ENCODE measurements at regions not wholly inside any gene's neighbourhood (a gene's known extent, or its start where the extent isn't known, plus 50 kb on each side); places are given as distances from the start of the nearest gene placed in this dataset.
"Not testable (repeated sequence)": the region's sequence is repeated elsewhere in the genome, so short reads cannot be mapped to it uniquely, and the experiment has no call there.

DNA sequence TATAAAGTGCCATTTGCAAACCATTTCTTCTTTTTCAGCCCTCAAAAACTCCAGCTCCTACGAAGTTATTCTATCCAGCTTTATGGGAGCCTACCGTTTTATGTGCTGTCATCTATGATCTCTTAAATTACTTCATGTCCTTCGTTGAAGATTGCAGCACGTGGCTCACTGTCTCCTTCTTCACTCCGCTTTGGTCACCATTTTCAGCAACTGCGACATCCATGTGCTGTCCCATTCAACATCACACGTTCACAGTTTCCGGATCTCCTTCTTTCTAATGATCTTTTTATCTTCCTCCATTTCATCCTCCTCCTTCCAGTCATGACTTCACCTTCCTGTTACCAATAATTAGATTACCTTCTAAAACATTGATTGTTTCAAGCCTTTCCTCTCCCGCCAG, 143.3 kb upstream of the KRAS start:
- TF ChIP-seq, protein P1, sequence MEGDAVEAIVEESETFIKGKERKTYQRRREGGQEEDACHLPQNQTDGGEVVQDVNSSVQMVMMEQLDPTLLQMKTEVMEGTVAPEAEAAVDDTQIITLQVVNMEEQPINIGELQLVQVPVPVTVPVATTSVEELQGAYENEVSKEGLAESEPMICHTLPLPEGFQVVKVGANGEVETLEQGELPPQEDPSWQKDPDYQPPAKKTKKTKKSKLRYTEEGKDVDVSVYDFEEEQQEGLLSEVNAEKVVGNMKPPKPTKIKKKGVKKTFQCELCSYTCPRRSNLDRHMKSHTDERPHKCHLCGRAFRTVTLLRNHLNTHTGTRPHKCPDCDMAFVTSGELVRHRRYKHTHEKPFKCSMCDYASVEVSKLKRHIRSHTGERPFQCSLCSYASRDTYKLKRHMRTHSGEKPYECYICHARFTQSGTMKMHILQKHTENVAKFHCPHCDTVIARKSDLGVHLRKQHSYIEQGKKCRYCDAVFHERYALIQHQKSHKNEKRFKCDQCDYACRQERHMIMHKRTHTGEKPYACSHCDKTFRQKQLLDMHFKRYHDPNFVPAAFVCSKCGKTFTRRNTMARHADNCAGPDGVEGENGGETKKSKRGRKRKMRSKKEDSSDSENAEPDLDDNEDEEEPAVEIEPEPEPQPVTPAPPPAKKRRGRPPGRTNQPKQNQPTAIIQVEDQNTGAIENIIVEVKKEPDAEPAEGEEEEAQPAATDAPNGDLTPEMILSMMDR (IDR thresholded peaks at IDR 0.05; ENCODE audit: partially characterized antibody, unreplicated experiment): no peak
- Mint-ChIP-seq H3K27ac (ENCODE audit: unreplicated experiment) (no peak overlapping the region), H3K4me1 (ENCODE audit: low read depth, unreplicated experiment) (no peaks in the 10 kb centered on the region), H3K4me3 (ENCODE audit: unreplicated experiment) (no peak overlapping the region), H3K36me3 (ENCODE audit: unreplicated experiment) (no peaks in the 10 kb centered on the region), H3K9me3 (ENCODE audit: unreplicated experiment) (peaks cover 1% of the 10 kb centered on the region), H3K27me3 (ENCODE audit: unreplicated experiment) (peaks cover 3% of the 10 kb centered on the region)
- no peak for DNase-seq

DNA sequence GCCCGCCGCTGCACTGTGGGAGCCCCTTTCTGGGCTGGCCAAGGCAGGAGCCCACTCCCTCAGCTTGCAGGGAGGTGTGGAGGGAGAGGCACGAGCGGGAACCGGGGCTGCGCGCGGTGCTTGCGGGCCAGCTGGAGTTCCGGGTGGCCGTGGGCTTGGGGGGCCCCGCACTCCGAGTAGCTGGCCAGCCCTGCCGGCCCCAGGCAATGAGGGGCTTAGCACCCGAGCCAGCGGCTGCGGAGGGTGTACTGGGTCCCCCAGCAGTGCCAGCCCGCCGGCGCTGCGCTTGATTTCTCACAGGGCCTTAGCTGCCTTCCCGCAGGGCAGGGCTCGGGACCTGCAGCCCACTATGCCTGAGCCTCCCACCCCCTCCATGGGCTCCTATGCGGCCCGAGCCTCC, 140.6 kb upstream of the KRAS start:
- not testable (repeated sequence) for H3K36me3 Mint-ChIP-seq (ENCODE audit: unreplicated experiment); H3K27me3 Mint-ChIP-seq (ENCODE audit: unreplicated experiment); H3K27ac Mint-ChIP-seq (ENCODE audit: unreplicated experiment); H3K9me3 Mint-ChIP-seq (ENCODE audit: unreplicated experiment); H3K4me1 Mint-ChIP-seq (ENCODE audit: low read depth, unreplicated experiment); H3K4me3 Mint-ChIP-seq (ENCODE audit: unreplicated experiment); DNase-seq

DNA sequence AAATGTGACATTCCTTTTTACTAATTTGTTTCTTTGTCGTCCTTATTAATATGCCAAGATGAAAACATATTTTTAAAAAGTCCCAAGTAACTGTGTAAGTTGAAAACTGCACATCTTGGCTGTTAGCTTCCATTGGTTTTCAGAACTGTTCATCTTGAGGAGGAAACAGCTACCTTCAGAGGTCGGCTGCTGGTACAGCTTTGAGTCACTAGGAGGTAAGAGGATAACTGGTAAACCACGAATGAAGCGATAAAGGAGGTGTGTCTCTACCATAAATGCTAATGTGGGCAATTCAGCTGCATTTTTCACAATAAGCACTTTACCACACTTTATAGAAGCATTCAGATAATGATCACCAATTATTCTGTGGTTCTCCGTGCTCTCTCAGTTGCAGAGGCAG, 137.5 kb upstream of the KRAS start:
- DNase-seq: no peak
- peaks cover 7% of the 10 kb centered on the region for H3K9me3 Mint-ChIP-seq (ENCODE audit: unreplicated experiment)
- H3K27ac Mint-ChIP-seq (ENCODE audit: unreplicated experiment): no peak overlapping the region
- peaks cover 11% of the 10 kb centered on the region for H3K27me3 Mint-ChIP-seq (ENCODE audit: unreplicated experiment)
- TF ChIP-seq, protein P1 (IDR thresholded peaks at IDR 0.05; ENCODE audit: partially characterized antibody, unreplicated experiment): no peak
- peaks cover 13% of the 10 kb centered on the region for H3K4me1 Mint-ChIP-seq (ENCODE audit: low read depth, unreplicated experiment)
- H3K4me3 Mint-ChIP-seq (ENCODE audit: unreplicated experiment): no peak overlapping the region
- no peaks in the 10 kb centered on the region for H3K36me3 Mint-ChIP-seq (ENCODE audit: unreplicated experiment)

DNA sequence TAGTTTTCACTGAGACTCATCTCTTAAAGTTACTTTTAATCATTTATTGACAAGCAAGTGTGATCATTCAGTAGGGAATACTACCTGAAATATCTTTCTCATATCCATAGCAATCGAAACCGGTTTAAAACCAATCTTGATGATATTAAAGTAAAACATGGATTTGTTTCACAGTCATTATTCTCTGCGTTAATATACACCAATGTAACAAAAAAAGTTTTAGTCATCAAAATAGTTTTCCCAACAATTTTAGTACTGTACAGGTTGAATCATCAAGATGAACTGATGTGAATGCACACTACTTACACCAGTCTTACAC, 137.0 kb upstream of the KRAS start:
- Mint-ChIP-seq H3K9me3 (ENCODE audit: unreplicated experiment) (peaks cover 8% of the 10 kb centered on the region), H3K4me3 (ENCODE audit: unreplicated experiment) (peak overlapping the region; percentile 85)

DNA sequence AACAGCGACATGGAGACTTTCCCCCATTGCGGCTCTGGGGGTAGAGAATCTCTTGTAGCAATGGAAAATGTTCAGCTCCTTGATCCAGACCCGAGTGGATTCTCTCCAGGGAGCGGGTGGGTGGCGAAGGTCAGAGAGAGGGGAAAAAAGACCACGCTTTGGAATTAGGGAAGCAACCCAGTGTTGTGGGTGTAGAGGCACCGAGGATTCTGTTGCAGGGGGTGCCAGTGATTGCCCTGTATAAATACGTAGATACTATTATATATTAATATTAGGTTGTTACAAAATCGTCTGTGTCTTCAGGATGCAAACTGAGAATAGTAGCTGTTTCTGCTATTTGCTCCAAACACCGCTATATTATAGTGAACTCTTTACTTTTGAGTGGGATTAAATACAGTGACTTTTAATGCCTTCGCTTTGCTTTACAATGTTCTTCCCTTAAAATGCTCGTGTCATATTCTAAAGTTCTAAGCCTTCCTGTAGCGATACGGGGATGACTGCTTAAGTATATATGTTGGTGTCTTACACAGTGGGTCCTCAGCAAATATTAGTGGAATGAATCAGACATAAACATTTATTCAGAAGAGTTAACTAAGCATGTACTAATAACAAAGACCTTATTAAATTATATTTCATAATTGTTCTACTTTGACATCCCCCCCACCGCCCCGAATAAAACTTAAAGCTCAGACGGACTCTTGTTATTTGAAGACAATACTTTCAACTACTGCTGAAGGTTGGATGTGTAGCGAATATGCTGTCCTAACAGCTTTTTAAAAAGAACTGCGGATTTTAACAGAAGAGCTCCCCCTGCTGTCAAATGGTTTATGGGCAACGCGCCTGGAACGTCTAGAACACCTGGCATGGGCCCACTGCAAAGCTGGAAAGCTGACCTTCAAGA, 136.4 kb upstream of the KRAS start:
- TF ChIP-seq, protein P1 (IDR thresholded peaks at IDR 0.05; ENCODE audit: partially characterized antibody, unreplicated experiment): peak; percentile 68
- Mint-ChIP-seq H3K27me3 (ENCODE audit: unreplicated experiment) (peaks cover 17% of the 10 kb centered on the region), H3K27ac (ENCODE audit: unreplicated experiment) (peak overlapping the region; percentile 74), H3K4me1 (ENCODE audit: low read depth, unreplicated experiment) (peaks cover 22% of the 10 kb centered on the region), H3K36me3 (ENCODE audit: unreplicated experiment) (peaks cover 3% of the 10 kb centered on the region), H3K4me3 (ENCODE audit: unreplicated experiment) (peak overlapping the region; percentile 97), H3K9me3 (ENCODE audit: unreplicated experiment) (peaks cover 13% of the 10 kb centered on the region)
- peak; percentile 70 for DNase-seq

More for the DNA sequence above, 137.0 kb upstream of the KRAS start:
- Mint-ChIP-seq H3K27me3 (ENCODE audit: unreplicated experiment) (peaks cover 14% of the 10 kb centered on the region), H3K27ac (ENCODE audit: unreplicated experiment) (no peak overlapping the region), H3K36me3 (ENCODE audit: unreplicated experiment) (peaks cover 3% of the 10 kb centered on the region), H3K4me1 (ENCODE audit: low read depth, unreplicated experiment) (peaks cover 17% of the 10 kb centered on the region)
- TF ChIP-seq, protein P1 (IDR thresholded peaks at IDR 0.05; ENCODE audit: partially characterized antibody, unreplicated experiment): no peak
- no peak for DNase-seq
